A549 (cell line): ENCODE measurements at regions not wholly inside any gene's neighbourhood (a gene's known extent, or its start where the extent isn't known, plus 50 kb on each side); places are given as distances from the start of the nearest gene placed in this dataset.

Experiments
- ATAC-seq, 2 experiments: fragments of 200-7000 bp in 1 of 2; fragments of >200 bp in 1 of 2; cut with Nextera tagmentation in 1 of 2; cut with Tn5 transposase in 1 of 2; 3 replicates each; pipeline versions ENCODE4 v1.8.0 to v1.9.1; 2018 to 2020; ENCODE audit warnings: mild to moderate bottlenecking in 1 of 2, moderate library complexity in 1 of 2
- CTCF ChIA-PET: fragments of 300-600 bp; sonication (Branson Sonifier 250); formaldehyde crosslinking; extraction: SDS; loops from one replicate; lab custom pipeline; 2021; ENCODE audit warnings: antibody characterized with exemption, inconsistent platforms; lab: Yijun Ruan, JAX
- POLR2A ChIA-PET: fragments of 350-600 bp; formaldehyde crosslinking; extraction: SDS; loops from one replicate; lab custom pipeline; 2021; ENCODE audit warnings: antibody characterized with exemption, inconsistent platforms; lab: Yijun Ruan, JAX
- DNase-seq, 2 experiments: peaks; one replicate each; pipeline versions ENCODE4 v3.0.0 to v3.0.0-alpha.2; 2011 to 2016; ENCODE audit warnings: low read depth in 1 of 2, low spot score in 1 of 2
- FAIRE-seq: peaks from 2 replicates; lab custom pipeline; 2011; peaks lifted over from hg19 to GRCh38; lab: Jason Lieb, UNC
- H3K27ac ChIP-seq, 2 experiments: fragments of >200 bp; sonication (Bioruptor Twin); formaldehyde crosslinking; 3 replicates each; pipeline ENCODE4 v1.5.1; 2016 to 2017
- H3K4me1 ChIP-seq: fragments of >200 bp; sonication (Bioruptor Twin); formaldehyde crosslinking; 3 replicates; pipeline ENCODE4 v1.6.1; 2016
- H3K4me2 ChIP-seq: fragments of >200 bp; sonication (Bioruptor Twin); formaldehyde crosslinking; 3 replicates; pipeline ENCODE4 v1.6.1; 2016
- H3K4me3 ChIP-seq: fragments of >200 bp; sonication (Bioruptor Twin); formaldehyde crosslinking; 3 replicates; pipeline ENCODE4 v1.5.1; 2016
- H3K9me3 ChIP-seq: fragments of >200 bp; sonication (Bioruptor Twin); formaldehyde crosslinking; 3 replicates; pipeline ENCODE4 v1.6.1; 2016
- CBX2 ChIP-seq: fragments of 200-600 bp; sonication (generic); IDR thresholded peaks from 2 replicates; pipeline ENCODE4 v1.6.1; 2016; ENCODE audit warnings: low read depth, mild to moderate bottlenecking, borderline replicate concordance
- CEBPB ChIP-seq, 2 experiments: fragments of >200 bp in 1 of 2; sonication (Bioruptor Twin) in 1 of 2; formaldehyde crosslinking in 1 of 2; IDR thresholded peaks; 2 replicates each; pipeline ENCODE4 v1.6.1; 2012 to 2016
- E2F6 ChIP-seq: IDR thresholded peaks from 2 replicates; pipeline ENCODE4 v1.6.1; 2012; ENCODE audit warnings: low read depth, borderline replicate concordance
- EHF ChIP-seq: fragments of 250-450 bp; sonication (Bioruptor Pico); IDR thresholded peaks from 2 replicates; pipeline ENCODE4 v1.5.0; 2020; ENCODE audit warnings: mild to moderate bottlenecking
- EP300 ChIP-seq, 2 experiments: fragments of >200 bp; sonication (Bioruptor Twin); formaldehyde crosslinking; IDR thresholded peaks; 2 replicates in 1 of 2; 3 replicates in 1 of 2; pipeline ENCODE4 v1.6.1; 2016 to 2017
- FOSL2 ChIP-seq, 2 experiments: fragments of 450-650 bp in 1 of 2; fragments of >200 bp in 1 of 2; sonication (Bioruptor Twin) in 1 of 2; formaldehyde crosslinking; IDR thresholded peaks; 2 replicates each; pipeline versions ENCODE4 v1.5.0 to v1.6.1; 2016 to 2020; ENCODE audit warnings: mild to moderate bottlenecking in 1 of 2, moderate library complexity in 1 of 2
- GATA3 ChIP-seq: IDR thresholded peaks from 2 replicates; pipeline ENCODE4 v1.6.1; 2012; ENCODE audit warnings: borderline replicate concordance
- HES2 ChIP-seq: fragments of >200 bp; sonication (Bioruptor Twin); formaldehyde crosslinking; IDR thresholded peaks from 2 replicates; pipeline ENCODE4 v1.6.1; 2016
- HOXB13 ChIP-seq: fragments of 250-450 bp; sonication (Bioruptor Pico); IDR thresholded peaks from 2 replicates; pipeline ENCODE4 v1.5.0; 2020; ENCODE audit warnings: low read depth, mild to moderate bottlenecking, moderate library complexity
- HOXB5 ChIP-seq: fragments of 250-450 bp; sonication (Bioruptor Pico); IDR thresholded peaks from 2 replicates; pipeline ENCODE4 v1.5.0; 2020; ENCODE audit warnings: mild to moderate bottlenecking, moderate library complexity
- KDM5A ChIP-seq: fragments of 200-600 bp; sonication (generic); IDR thresholded peaks from 2 replicates; pipeline ENCODE4 v1.6.1; 2016; ENCODE audit warnings: antibody characterized with exemption, mild to moderate bottlenecking
- MAZ ChIP-seq: fragments of 150-350 bp; IDR thresholded peaks from 2 replicates; pipeline ENCODE4 v1.6.1; 2014; ENCODE audit warnings: antibody characterized with exemption, low read depth, low read length, borderline replicate concordance
- MYC ChIP-seq: IDR thresholded peaks from 2 replicates; pipeline ENCODE4 v1.6.1; 2012; ENCODE audit warnings: mild to moderate bottlenecking, inconsistent platforms, low read length, improper control_type of control experiment, borderline replicate concordance
- POLR2A ChIP-seq: IDR thresholded peaks from 2 replicates; pipeline ENCODE4 v1.6.1; 2012; ENCODE audit warnings: mild to moderate bottlenecking, low read length
- POLR2AphosphoS2 ChIP-seq: conservative IDR thresholded peaks from 2 replicates; pipeline ENCODE4 v1.6.1; 2012; ENCODE audit warnings: low read length, improper control_type of control experiment, inconsistent platforms
- REST ChIP-seq: fragments of 200-600 bp; sonication (generic); IDR thresholded peaks from 2 replicates; pipeline ENCODE4 v1.6.1; 2016; ENCODE audit warnings: antibody characterized with exemption, mild to moderate bottlenecking, moderate library complexity
- RNF2 ChIP-seq: fragments of 200-600 bp; sonication (generic); IDR thresholded peaks from 2 replicates; pipeline ENCODE4 v1.6.1; 2016; ENCODE audit warnings: low read depth, mild to moderate bottlenecking, antibody characterized with exemption, moderate library complexity, borderline replicate concordance
- USF2 ChIP-seq: fragments of 450-650 bp; IDR thresholded peaks from 2 replicates; pipeline ENCODE4 v1.6.1; 2014; ENCODE audit warnings: antibody characterized with exemption
- ZC3H11A ChIP-seq: fragments of 450-650 bp; IDR thresholded peaks from 2 replicates; pipeline ENCODE4 v1.6.1; 2014; ENCODE audit warnings: antibody characterized with exemption, mild to moderate bottlenecking
- ZSCAN20 ChIP-seq: fragments of 250-450 bp; sonication (Bioruptor Pico); IDR thresholded peaks from 2 replicates; pipeline ENCODE4 v1.8.0; 2022; ENCODE audit warnings: mild to moderate bottlenecking, moderate library complexity
- WGBS: methylation state at CpG from one replicate; pipeline ENCODE4 v1.1.6; 2017; ENCODE audit errors: missing lambda C conversion rate; 5-methylcytosine and 5-hydroxymethylcytosine counted together

- DNase-seq (no peak), FAIRE-seq (no peak)
- Histone ChIP-seq H3K4me3 (no peak overlapping the region), H3K9me3 (no peaks in the 10 kb centered on the region), H3K27ac (no peak overlapping the region)
- POLR2A ChIA-PET, result no interaction called here
- TF ChIP-seq MYC, result no peak
- TF ChIP-seq EHF (CRISPR knock-in tag), result no peak
- no peak for TF ChIP-seq KDM5A
- TF ChIP-seq RNF2, result no peak
- no peak for TF ChIP-seq ZC3H11A
- TF ChIP-seq, all 56 proteins: peak for 0
- CTCF ChIA-PET, result no interaction called here
- WGBS, result 29% methylated on average over 1 of the region's 1 CpG
- H3K4me2 ChIP-seq, result no peak overlapping the region
- H3K4me1 ChIP-seq, result no peaks in the 10 kb centered on the region
- ATAC-seq, result no peak
These were observed 956.5 kb downstream of the FAT4 start for GRCh38 chr4:126271292-126271691.

- no peak for FAIRE-seq
These were observed 959.0 kb downstream of the FAT4 start for GRCh38 chr4:126273746-126274145.

GRCh38 chr4:126291886-126292285 lies 977.1 kb downstream of the FAT4 start:
- ChIA-PET POLR2A (no interaction called here), CTCF (no interaction called here)
- DNase-seq (no peak), ATAC-seq (no peak), FAIRE-seq (no peak)
- Histone ChIP-seq H3K4me2 (no peak overlapping the region), H3K27ac (no peak overlapping the region), H3K4me3 (no peak overlapping the region), H3K4me1 (no peaks in the 10 kb centered on the region), H3K9me3 (no peaks in the 10 kb centered on the region)
- TF ChIP-seq HOXB13 (CRISPR knock-in tag) (no peak), EHF (CRISPR knock-in tag) (no peak)
- WGBS, result 6% methylated on average over 1 of the region's 1 CpG

More at GRCh38 chr4:126273746-126274145, 959.0 kb downstream of the FAT4 start:
- Histone ChIP-seq H3K4me2 (no peak overlapping the region), H3K9me3 (no peaks in the 10 kb centered on the region), H3K4me1 (no peaks in the 10 kb centered on the region), H3K4me3 (no peak overlapping the region), H3K27ac (no peak overlapping the region)
- 37% methylated on average over 2 of the region's 2 CpGs for WGBS
- POLR2A ChIA-PET, result no interaction called here
- ATAC-seq (no peak), DNase-seq (no peak)
- TF ChIP-seq ZSCAN20 (CRISPR knock-in tag) (no peak), MAZ (no peak), HES2 (no peak), KDM5A (no peak), POLR2AphosphoS2 (no peak), CEBPB (IDR thresholded peaks at IDR 0.05) (no peak), RNF2 (no peak), FOSL2 (IDR thresholded peaks at IDR 0.05) (no peak), FOSL2 (CRISPR knock-in tag; IDR thresholded peaks at IDR 0.05) (no peak), E2F6 (no peak), EHF (CRISPR knock-in tag) (no peak)
- CTCF ChIA-PET, result no interaction called here

- H3K4me1 ChIP-seq, result no peaks in the 10 kb centered on the region
- CTCF ChIA-PET, result no interaction called here
- FAIRE-seq (no peak), DNase-seq (no peak), ATAC-seq (no peak)
- H3K27ac ChIP-seq, result no peak overlapping the region
- H3K4me3 ChIP-seq, result no peak overlapping the region
- H3K9me3 ChIP-seq, result no peaks in the 10 kb centered on the region
- no peak overlapping the region for H3K4me2 ChIP-seq
- POLR2A ChIA-PET, result no interaction called here
- WGBS, result 43% methylated on average over 1 of the region's 1 CpG
- no peak for TF ChIP-seq GATA3
- TF ChIP-seq EP300 (IDR thresholded peaks at IDR 0.05), result no peak
- no peak for TF ChIP-seq CBX2
- no peak for TF ChIP-seq HOXB13 (CRISPR knock-in tag)
- TF ChIP-seq USF2, result no peak
- no peak for TF ChIP-seq KDM5A
- no peak for TF ChIP-seq E2F6
- no peak for TF ChIP-seq CEBPB (IDR thresholded peaks at IDR 0.05)
- TF ChIP-seq POLR2A, result no peak
- TF ChIP-seq REST, result no peak
- TF ChIP-seq HOXB5, result no peak
These were observed 983.5 kb downstream of the FAT4 start for GRCh38 chr4:126298271-126298670.
